Stimulated activated effector memory CD8-positive, alpha-beta T cell treated with anti-CD3 and anti-CD28 coated beads, Interleukin-12 subunit alpha, Interleukin-12 subunit beta, amount 100 ng/mL, for 72 hours (primary cell): ENCODE measurements at regions not wholly inside any gene's neighbourhood (a gene's known extent, or its start where the extent isn't known, plus 50 kb on each side); places are given as distances from the start of the nearest gene placed in this dataset.

Source experiments
- ATAC-seq: fragments of 150-1000 bp; cut with Tn5 transposase; 2 replicates; pipeline ENCODE4 v1.10.0; 2021
- DNase-seq, 2 donors: peaks; one replicate each; pipeline ENCODE4 v3.0.0; 2021 to 2022; ENCODE audit warnings: low spot score in 2 of 2
- H3K27ac Mint-ChIP-seq: one replicate; pipeline ENCODE4 v1.8.0; 2022; ENCODE audit warnings: mild to moderate bottlenecking, mixed read lengths
- H3K36me3 Mint-ChIP-seq: one replicate; pipeline ENCODE4 v1.8.0; 2022; ENCODE audit warnings: mild to moderate bottlenecking, mixed read lengths
- H3K4me1 Mint-ChIP-seq: one replicate; pipeline ENCODE4 v1.8.0; 2022; ENCODE audit warnings: mixed read lengths
- H3K4me3 Mint-ChIP-seq: one replicate; pipeline ENCODE4 v1.8.0; 2022; ENCODE audit warnings: mild to moderate bottlenecking, mixed read lengths
- H3K9me3 Mint-ChIP-seq: one replicate; pipeline ENCODE4 v1.8.0; 2022; ENCODE audit warnings: mixed read lengths

DNA sequence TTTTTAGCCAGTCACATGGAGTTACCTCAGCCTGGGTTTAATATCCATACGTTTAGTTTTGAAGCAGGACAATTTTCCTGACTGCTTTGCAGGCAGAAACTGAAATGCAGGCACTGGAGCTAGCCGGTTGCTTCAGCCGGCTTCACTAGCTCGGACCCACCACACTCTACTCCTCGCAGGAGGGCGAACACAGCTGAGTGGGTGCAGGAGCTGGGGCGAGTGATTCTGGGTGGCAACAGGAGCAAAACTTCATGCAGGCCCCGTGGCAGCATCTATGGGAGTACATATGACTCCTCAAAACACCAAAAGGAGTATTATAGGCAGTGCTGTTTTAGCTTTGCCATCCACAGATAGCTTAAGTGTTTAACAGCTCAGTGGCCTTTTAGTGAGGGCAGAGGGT is 1211.8 kb upstream of the NUDT12 start:
- no peak overlapping the region for H3K4me3 Mint-ChIP-seq
- no peaks in the 10 kb centered on the region for H3K4me1 Mint-ChIP-seq
- ATAC-seq (no peak), DNase-seq (no peak)
- peaks cover 5% of the 10 kb centered on the region for H3K9me3 Mint-ChIP-seq
- no peaks in the 10 kb centered on the region for H3K36me3 Mint-ChIP-seq
- no peak overlapping the region for H3K27ac Mint-ChIP-seq

DNA sequence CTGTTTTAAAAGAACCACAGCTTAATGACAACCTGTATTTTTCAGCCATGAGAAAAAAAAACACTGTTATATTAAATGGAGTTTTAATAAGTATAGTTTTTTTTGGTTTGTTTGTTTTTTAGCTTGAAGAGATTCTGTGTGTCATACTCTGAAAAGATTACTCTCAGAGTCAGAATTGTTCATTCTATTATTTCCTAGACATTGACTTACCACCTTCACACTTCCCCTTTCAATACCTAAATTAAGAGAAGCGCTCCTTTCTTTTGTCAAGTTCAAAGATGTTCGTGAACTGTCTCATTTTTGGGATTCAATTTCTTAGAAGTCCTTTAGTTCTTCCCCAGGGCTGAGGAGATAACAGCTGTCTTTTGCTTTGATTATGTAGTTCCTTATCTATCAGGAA is 1201.6 kb upstream of the NUDT12 start:
- DNase-seq (no peak), ATAC-seq (no peak)
- no peak overlapping the region for H3K27ac Mint-ChIP-seq
- H3K36me3 Mint-ChIP-seq = no peaks in the 10 kb centered on the region
- H3K4me3 Mint-ChIP-seq = no peak overlapping the region
- no peaks in the 10 kb centered on the region for H3K9me3 Mint-ChIP-seq
- H3K4me1 Mint-ChIP-seq = no peaks in the 10 kb centered on the region

DNA sequence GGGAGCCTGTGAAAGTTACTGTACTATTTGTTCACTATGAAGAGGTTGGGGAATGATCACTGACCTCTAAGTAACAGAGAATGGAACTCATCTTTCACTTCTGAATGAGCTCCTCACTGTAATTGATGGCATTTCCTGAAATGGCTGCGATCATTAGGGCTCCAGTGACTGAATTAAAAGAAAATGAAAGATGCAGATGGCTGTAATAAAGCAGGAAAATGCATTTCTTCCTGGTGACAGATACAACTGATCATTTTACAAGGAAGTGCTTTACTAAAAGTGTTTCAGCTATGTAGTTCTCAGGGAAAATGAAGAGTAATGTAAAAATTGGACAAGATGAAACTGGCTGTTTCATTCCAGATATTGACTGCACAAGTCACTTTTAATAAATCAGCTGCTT is 1200.6 kb upstream of the NUDT12 start:
- no peaks in the 10 kb centered on the region for H3K4me1 Mint-ChIP-seq
- ATAC-seq (no peak), DNase-seq (no peak)
- no peaks in the 10 kb centered on the region for H3K36me3 Mint-ChIP-seq
- H3K4me3 Mint-ChIP-seq = no peak overlapping the region
- H3K27ac Mint-ChIP-seq = no peak overlapping the region
- peaks cover 3% of the 10 kb centered on the region for H3K9me3 Mint-ChIP-seq

DNA sequence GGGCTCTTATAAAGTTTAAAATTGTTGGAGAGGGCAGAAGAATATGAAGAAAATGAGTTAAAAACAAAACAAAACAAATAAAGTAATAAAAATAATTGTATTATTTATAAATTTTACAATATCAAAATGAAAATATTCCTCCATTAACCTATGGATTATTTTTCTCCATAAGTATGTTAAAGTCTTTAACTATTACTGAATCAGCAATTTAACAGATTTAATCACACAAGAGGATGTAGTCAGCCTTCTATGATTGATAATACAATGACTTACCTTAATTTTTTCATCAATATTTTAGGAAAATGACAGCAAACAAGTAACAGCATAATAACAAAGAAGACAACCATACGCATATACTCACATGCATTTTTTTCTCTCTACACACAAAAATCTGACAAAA is 1195.3 kb upstream of the NUDT12 start:
- H3K27ac Mint-ChIP-seq = no peak overlapping the region
- peaks cover 10% of the 10 kb centered on the region for H3K9me3 Mint-ChIP-seq
- no peaks in the 10 kb centered on the region for H3K4me1 Mint-ChIP-seq
- no peaks in the 10 kb centered on the region for H3K36me3 Mint-ChIP-seq
- no peak overlapping the region for H3K4me3 Mint-ChIP-seq
- ATAC-seq = no peak
- DNase-seq = no peak

DNA sequence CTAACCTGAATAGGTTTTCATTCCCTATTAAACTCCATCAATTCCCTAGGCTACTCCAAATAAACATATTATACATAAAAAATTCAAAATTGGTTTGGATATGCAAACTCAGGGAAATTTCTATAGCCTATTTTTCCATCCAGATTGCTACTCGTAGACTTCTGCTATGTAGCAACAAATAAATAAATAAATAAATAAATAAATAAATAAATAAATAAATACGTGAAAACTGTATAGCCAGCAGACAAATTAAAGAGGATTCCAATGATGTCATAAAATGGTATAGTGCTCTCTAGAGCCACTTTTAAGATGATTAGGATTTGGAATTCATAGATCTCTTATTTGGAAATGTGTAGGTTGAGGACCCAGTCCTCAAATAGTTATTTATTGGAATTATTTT is 1193.2 kb upstream of the NUDT12 start:
- ATAC-seq (no peak), DNase-seq (no peak)
- Mint-ChIP-seq H3K9me3 (peaks cover 17% of the 10 kb centered on the region), H3K27ac (no peak overlapping the region), H3K4me1 (no peaks in the 10 kb centered on the region), H3K36me3 (no peaks in the 10 kb centered on the region), H3K4me3 (no peak overlapping the region)

DNA sequence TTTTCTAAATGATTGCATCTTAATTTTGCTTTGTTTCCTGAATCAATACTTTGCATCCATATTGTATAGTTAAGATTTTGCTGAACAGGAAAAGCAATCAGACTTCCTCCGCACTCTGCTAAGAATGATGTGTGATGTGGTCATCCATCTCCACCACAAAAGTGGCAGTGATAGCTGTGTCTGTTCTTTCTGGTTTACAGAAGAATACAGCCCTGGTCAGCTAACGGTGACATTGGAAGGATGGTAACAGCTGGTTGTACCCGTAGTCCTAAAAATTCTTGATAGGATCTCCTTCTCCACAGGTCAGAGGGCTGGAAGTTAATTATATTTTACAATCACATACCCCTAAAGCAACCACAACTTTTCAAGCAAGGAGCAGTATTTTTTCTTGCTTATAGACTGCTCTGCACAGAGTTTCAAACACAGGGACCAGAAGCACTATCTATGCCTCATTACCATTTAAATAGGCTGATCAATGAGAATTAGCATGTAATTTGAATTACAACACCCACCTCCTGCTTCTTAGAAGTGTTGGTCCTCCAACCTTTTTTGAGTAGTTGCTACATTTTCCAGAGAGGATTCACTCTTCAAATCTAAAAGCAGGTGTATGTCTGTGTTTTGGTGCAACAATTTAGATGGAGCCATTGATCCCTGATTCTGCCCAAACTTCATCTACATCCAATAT is 1191.9 kb upstream of the NUDT12 start:
- no peak overlapping the region for H3K4me3 Mint-ChIP-seq
- no peaks in the 10 kb centered on the region for H3K4me1 Mint-ChIP-seq
- no peaks in the 10 kb centered on the region for H3K36me3 Mint-ChIP-seq
- DNase-seq = no peak
- H3K27ac Mint-ChIP-seq = no peak overlapping the region
- ATAC-seq = no peak
- peaks cover 17% of the 10 kb centered on the region for H3K9me3 Mint-ChIP-seq

DNA sequence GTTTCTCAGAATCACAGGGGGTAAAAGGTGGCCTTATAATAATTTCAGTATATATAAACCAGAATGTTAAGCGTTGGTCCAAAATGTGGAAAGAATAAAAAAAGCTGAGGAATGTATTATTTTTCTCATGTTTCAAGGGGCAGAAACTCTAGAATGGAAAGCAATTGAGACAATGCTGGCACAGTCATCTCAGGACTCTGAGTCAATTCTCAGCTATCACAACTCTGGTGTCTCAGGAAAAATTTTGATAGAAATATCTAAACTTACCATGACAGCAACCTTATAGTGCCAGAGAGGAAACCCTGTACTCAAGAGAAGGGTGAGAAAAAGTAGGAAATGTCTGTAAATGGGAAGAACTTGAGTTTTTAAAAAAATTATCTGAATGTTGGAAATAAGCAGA is 1189.4 kb upstream of the NUDT12 start:
- no peak for DNase-seq
- Mint-ChIP-seq H3K9me3 (peaks cover 17% of the 10 kb centered on the region), H3K27ac (no peak overlapping the region), H3K4me1 (no peaks in the 10 kb centered on the region), H3K4me3 (no peak overlapping the region), H3K36me3 (no peaks in the 10 kb centered on the region)
- ATAC-seq = no peak

DNA sequence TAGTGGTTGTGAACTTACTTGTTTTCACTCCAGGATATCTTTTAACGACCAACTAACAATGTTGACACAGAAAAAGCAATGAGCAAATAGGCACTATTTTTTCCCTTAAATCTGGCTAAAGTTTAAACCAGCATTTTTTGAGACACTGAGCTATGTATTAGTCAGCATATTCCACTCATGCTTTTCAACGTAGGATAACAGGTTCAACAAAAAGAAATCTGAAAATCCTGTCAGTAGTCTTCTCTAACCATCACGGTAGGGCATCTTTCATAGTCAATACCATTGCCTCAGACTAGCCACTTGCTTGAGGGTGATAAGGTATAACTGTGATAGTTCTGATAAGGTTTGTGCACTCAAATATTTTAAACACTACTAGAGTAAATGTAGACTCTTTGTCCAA is 1177.3 kb upstream of the NUDT12 start:
- Mint-ChIP-seq H3K9me3 (peaks cover 15% of the 10 kb centered on the region), H3K27ac (no peak overlapping the region), H3K4me3 (no peak overlapping the region), H3K36me3 (no peaks in the 10 kb centered on the region), H3K4me1 (no peaks in the 10 kb centered on the region)
- DNase-seq = no peak
- no peak for ATAC-seq

DNA sequence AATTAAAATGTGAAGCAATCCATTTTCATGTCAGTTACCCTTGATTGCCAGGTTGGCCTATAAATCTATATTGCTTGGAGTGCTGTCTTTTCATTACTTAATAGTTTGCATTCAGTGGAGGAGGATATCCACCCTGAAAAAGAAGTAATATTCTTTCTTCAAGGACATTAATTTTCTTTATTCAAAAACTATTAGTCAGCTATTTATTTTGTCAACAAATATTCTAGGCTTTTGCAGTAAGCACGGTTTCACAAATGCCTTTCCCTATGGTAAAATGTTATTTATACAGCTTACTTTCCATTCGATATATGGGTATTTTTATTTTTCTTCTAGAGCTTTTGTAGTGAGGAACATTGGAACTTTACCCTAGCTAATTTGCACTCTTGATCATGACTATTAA is 1176.9 kb upstream of the NUDT12 start:
- no peaks in the 10 kb centered on the region for H3K36me3 Mint-ChIP-seq
- H3K4me3 Mint-ChIP-seq = no peak overlapping the region
- DNase-seq (no peak), ATAC-seq (no peak)
- H3K4me1 Mint-ChIP-seq = no peaks in the 10 kb centered on the region
- H3K27ac Mint-ChIP-seq = no peak overlapping the region
- peaks cover 14% of the 10 kb centered on the region for H3K9me3 Mint-ChIP-seq

DNA sequence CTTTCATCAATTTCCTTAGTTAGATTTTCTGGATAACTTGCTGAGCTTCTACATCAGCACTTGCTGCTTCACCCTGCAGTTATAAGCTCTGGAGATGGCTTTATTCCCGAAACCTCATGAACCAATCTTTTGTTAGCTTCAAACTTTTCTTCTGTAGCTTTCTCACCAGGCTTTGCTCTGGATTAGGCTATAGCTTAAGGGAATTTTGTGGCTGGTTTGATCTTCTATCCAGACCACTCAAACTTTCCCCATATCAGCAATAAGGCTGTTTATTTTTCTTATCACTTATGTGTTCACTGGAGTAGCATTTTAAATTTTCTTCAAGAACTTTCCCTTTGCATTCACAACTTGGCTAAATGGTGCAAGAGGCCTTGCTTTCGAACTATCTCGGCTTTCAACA is 1173.5 kb upstream of the NUDT12 start:
- no peak overlapping the region for H3K4me3 Mint-ChIP-seq
- ATAC-seq (no peak), DNase-seq (no peak)
- H3K36me3 Mint-ChIP-seq = no peaks in the 10 kb centered on the region
- no peaks in the 10 kb centered on the region for H3K4me1 Mint-ChIP-seq
- H3K9me3 Mint-ChIP-seq = peaks cover 4% of the 10 kb centered on the region
- H3K27ac Mint-ChIP-seq = no peak overlapping the region

DNA sequence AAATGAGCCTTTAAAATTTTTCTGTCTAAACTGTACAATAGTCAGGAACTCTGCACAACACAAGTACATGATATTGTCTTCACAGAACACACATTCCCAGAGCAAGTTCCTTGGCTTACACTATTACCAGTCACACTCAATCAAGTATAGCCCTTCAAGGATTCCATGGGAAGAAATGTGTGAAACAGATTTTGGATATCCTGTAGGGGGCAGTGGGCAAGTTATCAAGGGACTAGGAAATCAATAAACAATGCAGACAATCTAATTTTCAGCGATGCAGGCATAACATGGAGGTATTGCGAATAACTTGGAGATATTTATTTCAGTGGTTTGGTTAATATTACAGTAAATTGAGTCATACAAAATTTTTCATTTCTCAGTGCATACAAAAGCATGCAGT is 1171.5 kb upstream of the NUDT12 start:
- peaks cover 9% of the 10 kb centered on the region for H3K9me3 Mint-ChIP-seq
- H3K36me3 Mint-ChIP-seq = no peaks in the 10 kb centered on the region
- DNase-seq = no peak
- H3K27ac Mint-ChIP-seq = no peak overlapping the region
- no peaks in the 10 kb centered on the region for H3K4me1 Mint-ChIP-seq
- no peak for ATAC-seq
- H3K4me3 Mint-ChIP-seq = no peak overlapping the region

DNA sequence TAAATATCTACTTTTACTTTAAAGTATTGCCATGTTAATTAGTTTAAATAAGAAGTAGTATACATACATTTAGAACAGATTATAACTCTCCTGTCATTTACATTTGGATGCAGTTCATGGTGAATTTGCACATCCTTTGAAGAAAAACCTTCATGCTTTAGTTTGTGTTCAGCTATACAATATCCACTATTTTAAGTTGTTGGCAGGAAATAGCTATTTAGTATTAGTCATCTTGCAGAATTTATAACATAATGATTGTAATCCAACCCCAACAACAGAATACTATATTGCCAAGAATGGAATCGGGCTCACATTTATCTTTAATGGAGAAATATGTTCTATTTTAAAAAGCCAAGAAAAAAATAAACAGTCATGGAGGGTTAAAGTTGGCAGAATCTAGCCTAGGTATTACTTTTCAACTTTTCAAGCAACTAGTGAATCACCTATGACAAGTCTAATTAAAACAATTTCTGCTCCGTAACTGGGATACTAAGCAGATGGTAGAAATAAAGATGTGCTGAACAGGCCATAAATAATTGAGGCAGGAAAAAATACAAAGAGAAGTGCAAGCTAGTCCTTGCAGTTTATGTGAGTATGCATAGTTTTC is 1170.6 kb upstream of the NUDT12 start:
- no peak for ATAC-seq
- Mint-ChIP-seq H3K4me1 (no peaks in the 10 kb centered on the region), H3K36me3 (no peaks in the 10 kb centered on the region)

DNA sequence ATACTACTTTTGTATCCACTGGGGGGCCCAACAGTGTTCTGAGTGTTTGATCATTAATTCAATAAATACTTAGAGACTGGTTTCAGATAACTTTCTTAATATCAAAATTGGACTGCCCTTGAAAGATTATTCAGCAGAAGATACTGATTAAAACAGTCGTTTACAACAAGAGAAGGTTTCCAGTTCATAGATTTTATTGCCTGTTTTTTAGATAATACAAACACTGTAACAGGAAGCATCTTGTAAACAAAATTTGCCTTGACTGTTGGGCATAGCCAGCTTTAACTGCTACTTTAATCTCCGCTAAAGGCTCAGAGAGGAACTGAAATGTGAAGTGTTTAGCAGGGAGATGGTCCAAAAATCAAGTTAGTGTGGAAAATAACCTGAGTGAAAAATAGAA is 1168.7 kb upstream of the NUDT12 start:
- DNase-seq = no peak
- Mint-ChIP-seq H3K9me3 (peaks cover 9% of the 10 kb centered on the region), H3K27ac (no peak overlapping the region), H3K4me3 (no peak overlapping the region), H3K36me3 (no peaks in the 10 kb centered on the region), H3K4me1 (no peaks in the 10 kb centered on the region)
- ATAC-seq = no peak

More for the DNA sequence above, 1170.6 kb upstream of the NUDT12 start:
- H3K9me3 Mint-ChIP-seq = peaks cover 9% of the 10 kb centered on the region
- DNase-seq = no peak
- H3K27ac Mint-ChIP-seq = no peak overlapping the region
- no peak overlapping the region for H3K4me3 Mint-ChIP-seq

DNA sequence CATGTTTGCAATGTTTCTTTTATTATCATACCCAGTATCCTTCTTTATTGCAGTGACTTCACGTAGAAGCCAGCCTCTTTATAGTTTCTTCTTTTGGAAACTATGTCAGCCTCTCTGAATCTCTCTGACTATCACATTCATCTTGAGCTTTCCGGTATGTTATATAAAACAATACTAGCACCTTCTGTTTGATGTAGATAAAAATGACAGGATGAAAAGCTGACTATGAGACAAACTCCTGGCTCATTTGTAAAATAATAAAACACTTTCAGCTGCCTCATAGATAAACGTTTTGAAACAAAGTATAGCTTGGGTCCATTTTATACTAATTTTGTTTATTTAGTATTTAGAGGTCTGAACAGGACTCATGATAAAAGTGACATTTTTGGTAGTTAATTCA is 1145.4 kb upstream of the NUDT12 start:
- ATAC-seq (no peak), DNase-seq (no peak)
- H3K36me3 Mint-ChIP-seq = no peaks in the 10 kb centered on the region
- no peaks in the 10 kb centered on the region for H3K4me1 Mint-ChIP-seq
- H3K27ac Mint-ChIP-seq = no peak overlapping the region
- no peak overlapping the region for H3K4me3 Mint-ChIP-seq
- peaks cover 27% of the 10 kb centered on the region for H3K9me3 Mint-ChIP-seq

DNA sequence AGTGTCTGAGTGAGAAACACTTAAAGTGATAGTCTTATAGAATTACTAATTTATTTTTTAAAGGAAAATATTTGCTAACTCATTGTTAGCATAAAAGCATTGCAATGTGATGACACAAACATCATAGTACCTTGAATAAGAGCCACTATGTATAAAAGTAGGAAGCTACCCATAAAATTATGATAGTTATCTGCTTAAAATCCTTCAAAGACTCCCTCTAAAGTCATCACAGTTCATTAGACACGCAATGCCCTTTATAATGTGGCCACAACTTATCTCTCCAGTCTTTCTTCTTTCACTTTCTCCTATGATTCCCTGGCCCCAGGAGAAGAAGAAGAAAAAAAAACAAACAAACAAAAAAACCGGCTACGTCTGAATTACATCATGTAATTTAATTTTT is 1144.0 kb upstream of the NUDT12 start:
- ATAC-seq (no peak), DNase-seq (no peak)
- Mint-ChIP-seq H3K4me1 (no peaks in the 10 kb centered on the region), H3K27ac (no peak overlapping the region), H3K4me3 (no peak overlapping the region), H3K9me3 (peaks cover 22% of the 10 kb centered on the region), H3K36me3 (no peaks in the 10 kb centered on the region)

DNA sequence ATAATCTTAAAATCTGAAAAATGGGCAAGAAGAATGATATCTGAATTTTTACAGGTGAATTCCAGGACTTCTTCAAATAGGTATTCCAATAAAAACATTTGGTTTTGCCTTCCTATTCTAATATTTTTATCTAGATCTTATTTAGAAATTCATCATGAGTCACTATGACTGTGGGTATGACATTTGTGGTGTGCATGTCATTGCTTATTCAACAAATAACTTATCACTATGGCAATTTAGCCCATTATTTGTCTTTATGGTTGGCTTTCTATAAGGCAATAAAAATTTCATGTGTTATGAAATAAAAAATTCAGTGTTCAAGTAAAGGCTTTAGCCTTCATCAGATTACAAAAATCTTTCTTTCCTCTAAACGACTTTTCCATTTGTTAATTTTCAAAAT is 1139.6 kb upstream of the NUDT12 start:
- Mint-ChIP-seq H3K27ac (no peak overlapping the region), H3K9me3 (peaks cover 12% of the 10 kb centered on the region), H3K4me1 (no peaks in the 10 kb centered on the region), H3K4me3 (no peak overlapping the region), H3K36me3 (no peaks in the 10 kb centered on the region)
- ATAC-seq = no peak
- no peak for DNase-seq

DNA sequence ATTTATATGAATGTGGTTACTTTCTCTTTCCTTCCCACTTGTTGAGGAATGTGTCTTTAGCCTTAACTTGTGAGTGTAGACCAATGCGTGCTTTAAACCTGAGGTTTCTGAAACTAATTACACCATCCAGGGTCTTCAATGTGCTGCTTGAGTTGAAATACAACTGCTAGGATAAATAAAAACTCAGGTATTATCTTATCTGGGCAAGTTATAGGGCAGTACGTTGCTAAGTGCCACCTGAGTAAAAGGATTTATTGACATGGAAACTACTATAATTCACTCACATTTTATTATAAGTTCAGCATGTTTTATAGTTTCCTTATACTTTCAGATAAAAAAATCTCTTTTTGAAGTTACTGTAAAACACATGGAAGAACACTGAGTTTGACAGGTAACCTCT is 1136.8 kb upstream of the NUDT12 start:
- Mint-ChIP-seq H3K9me3 (no peaks in the 10 kb centered on the region), H3K36me3 (no peaks in the 10 kb centered on the region)
- ATAC-seq = no peak

More for the DNA sequence above, 1136.8 kb upstream of the NUDT12 start:
- DNase-seq = no peak
- Mint-ChIP-seq H3K27ac (no peak overlapping the region), H3K4me3 (no peak overlapping the region), H3K4me1 (no peaks in the 10 kb centered on the region)
